ENCODE measurements at regions not wholly inside any gene's neighbourhood (a gene's known extent, or its start where the extent isn't known, plus 50 kb on each side); places are given as distances from the start of the nearest gene placed in this dataset.

DNA sequence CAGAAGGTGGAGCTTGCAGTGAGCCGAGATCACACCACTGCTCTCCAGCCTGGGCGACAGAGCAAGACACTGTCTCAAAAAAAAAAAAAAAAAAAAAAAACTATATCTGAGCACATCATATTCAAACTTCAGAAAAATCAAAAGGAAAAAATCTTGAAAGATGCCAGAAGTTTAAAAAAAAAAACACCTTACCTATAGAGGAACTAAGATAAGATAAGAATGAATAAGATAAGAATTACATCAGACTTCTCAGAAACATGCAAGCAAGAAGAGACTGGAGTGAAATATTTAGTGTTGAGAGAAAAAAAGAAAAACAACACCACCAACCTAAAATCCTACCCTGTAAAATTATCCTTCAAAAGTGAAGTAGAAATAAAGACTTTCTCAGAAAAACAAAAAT, 116.8 kb upstream of the ARID1B start:
- H3K9me3 ChIP-seq (ENCODE audit: control insufficient read depth, low read depth, low read length), result no peaks in the 10 kb centered on the region
- FAIRE-seq (no peak), DNase-seq (ENCODE audit: low read depth, low spot score) (no peak)
- dilution Hi-C loops (cut with MboI; ENCODE audit: extremely low pct_ligation_motif_present, low sequenced_read_pairs), result no loop called here
- no peaks in the 10 kb centered on the region for H4K20me1 ChIP-seq (ENCODE audit: control insufficient read depth, extremely low read depth, insufficient read depth, low read length)
- no peak overlapping the region for H3K4me3 ChIP-seq (ENCODE audit: control insufficient read depth in 2 of 3, extremely low read depth in 1 of 3, insufficient read depth in 2 of 3, low read depth in 1 of 3, low read length in 3 of 3)
- H2AFZ ChIP-seq (ENCODE audit: control insufficient read depth, low read length), result no peak overlapping the region
- no peak overlapping the region for H3K27ac ChIP-seq (ENCODE audit: control insufficient read depth, insufficient read depth, low read length)
- no peaks in the 10 kb centered on the region for H3K36me3 ChIP-seq (ENCODE audit: control insufficient read depth in 2 of 2, extremely low read depth in 1 of 2, insufficient read depth in 2 of 2, low read length in 2 of 2)
- H3K9ac ChIP-seq (ENCODE audit: control insufficient read depth, extremely low read depth, insufficient read depth, low read length), result no peak overlapping the region
- H3K4me2 ChIP-seq (ENCODE audit: control insufficient read depth, extremely low read depth, insufficient read depth, low read depth, low read length), result no peak overlapping the region
- H3K27me3 ChIP-seq (ENCODE audit: control insufficient read depth, extremely low read depth, insufficient read depth, low read length), result peaks cover 4% of the 10 kb centered on the region
- TF ChIP-seq EZH2 (IDR thresholded peaks at IDR 0.05; ENCODE audit: low read length), result no peak
- TF ChIP-seq, protein P1, sequence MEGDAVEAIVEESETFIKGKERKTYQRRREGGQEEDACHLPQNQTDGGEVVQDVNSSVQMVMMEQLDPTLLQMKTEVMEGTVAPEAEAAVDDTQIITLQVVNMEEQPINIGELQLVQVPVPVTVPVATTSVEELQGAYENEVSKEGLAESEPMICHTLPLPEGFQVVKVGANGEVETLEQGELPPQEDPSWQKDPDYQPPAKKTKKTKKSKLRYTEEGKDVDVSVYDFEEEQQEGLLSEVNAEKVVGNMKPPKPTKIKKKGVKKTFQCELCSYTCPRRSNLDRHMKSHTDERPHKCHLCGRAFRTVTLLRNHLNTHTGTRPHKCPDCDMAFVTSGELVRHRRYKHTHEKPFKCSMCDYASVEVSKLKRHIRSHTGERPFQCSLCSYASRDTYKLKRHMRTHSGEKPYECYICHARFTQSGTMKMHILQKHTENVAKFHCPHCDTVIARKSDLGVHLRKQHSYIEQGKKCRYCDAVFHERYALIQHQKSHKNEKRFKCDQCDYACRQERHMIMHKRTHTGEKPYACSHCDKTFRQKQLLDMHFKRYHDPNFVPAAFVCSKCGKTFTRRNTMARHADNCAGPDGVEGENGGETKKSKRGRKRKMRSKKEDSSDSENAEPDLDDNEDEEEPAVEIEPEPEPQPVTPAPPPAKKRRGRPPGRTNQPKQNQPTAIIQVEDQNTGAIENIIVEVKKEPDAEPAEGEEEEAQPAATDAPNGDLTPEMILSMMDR (optimal IDR thresholded peaks at IDR 0.05 in 1 of 3, IDR thresholded peaks at IDR 0.05 in 1 of 3, conservative IDR thresholded peaks at IDR 0.05 in 1 of 3; ENCODE audit: extremely low read depth in 1 of 3, insufficient read depth in 2 of 3, low read length in 3 of 3), result no peak
- no peaks in the 10 kb centered on the region for H3K4me1 ChIP-seq (ENCODE audit: control insufficient read depth, extremely low read depth, insufficient read depth, low read length)
- no peaks in the 10 kb centered on the region for H3K9me1 ChIP-seq (ENCODE audit: control insufficient read depth, extremely low read depth, insufficient read depth, low read length)
- no peaks in the 10 kb centered on the region for H3K79me2 ChIP-seq (ENCODE audit: control insufficient read depth, insufficient read depth, low read length)

DNA sequence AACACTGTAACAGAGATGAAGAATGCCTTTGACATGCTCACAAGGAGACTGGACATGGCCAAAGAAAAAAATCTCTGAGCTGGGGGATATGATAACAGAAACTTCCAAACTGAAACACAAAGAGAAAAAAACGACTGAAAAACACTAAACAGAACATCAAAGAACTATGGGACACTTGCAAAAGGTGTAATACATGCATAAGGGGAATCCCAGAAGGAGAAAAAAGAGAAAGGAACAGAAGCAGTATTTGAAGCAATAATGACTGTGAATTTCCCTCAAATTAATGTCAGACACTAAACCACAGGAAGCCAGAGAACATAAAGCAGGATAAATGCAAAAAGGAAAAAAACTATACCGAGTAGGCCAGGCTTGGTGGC, 117.4 kb upstream of the ARID1B start:
- Histone ChIP-seq H3K9me3 (ENCODE audit: control insufficient read depth, low read depth, low read length) (no peaks in the 10 kb centered on the region), H3K27me3 (ENCODE audit: control insufficient read depth, extremely low read depth, insufficient read depth, low read length) (peaks cover 4% of the 10 kb centered on the region), H3K9ac (ENCODE audit: control insufficient read depth, extremely low read depth, insufficient read depth, low read length) (no peak overlapping the region), H3K27ac (ENCODE audit: control insufficient read depth, insufficient read depth, low read length) (no peak overlapping the region), H3K79me2 (ENCODE audit: control insufficient read depth, insufficient read depth, low read length) (no peaks in the 10 kb centered on the region), H4K20me1 (ENCODE audit: control insufficient read depth, extremely low read depth, insufficient read depth, low read length) (no peaks in the 10 kb centered on the region), H3K4me1 (ENCODE audit: control insufficient read depth, extremely low read depth, insufficient read depth, low read length) (no peaks in the 10 kb centered on the region), H3K9me1 (ENCODE audit: control insufficient read depth, extremely low read depth, insufficient read depth, low read length) (no peaks in the 10 kb centered on the region), H3K4me2 (ENCODE audit: control insufficient read depth, extremely low read depth, insufficient read depth, low read depth, low read length) (no peak overlapping the region), H2AFZ (ENCODE audit: control insufficient read depth, low read length) (no peak overlapping the region), H3K36me3 (ENCODE audit: control insufficient read depth in 2 of 2, extremely low read depth in 1 of 2, insufficient read depth in 2 of 2, low read length in 2 of 2) (no peaks in the 10 kb centered on the region), H3K4me3 (ENCODE audit: control insufficient read depth in 2 of 3, extremely low read depth in 1 of 3, insufficient read depth in 2 of 3, low read depth in 1 of 3, low read length in 3 of 3) (no peak overlapping the region)
- TF ChIP-seq, protein P1 (optimal IDR thresholded peaks at IDR 0.05 in 1 of 3, IDR thresholded peaks at IDR 0.05 in 1 of 3, conservative IDR thresholded peaks at IDR 0.05 in 1 of 3; ENCODE audit: extremely low read depth in 1 of 3, insufficient read depth in 2 of 3, low read length in 3 of 3), result no peak
- no peak for TF ChIP-seq EZH2 (IDR thresholded peaks at IDR 0.05; ENCODE audit: low read length)
- DNase-seq (ENCODE audit: low read depth, low spot score), result no peak
- FAIRE-seq, result no peak
- dilution Hi-C loops (cut with MboI; ENCODE audit: extremely low pct_ligation_motif_present, low sequenced_read_pairs), result no loop called here

Measured in keratinocyte (primary cell).